ENCODE measurements at regions not wholly inside any gene's neighbourhood (a gene's known extent, or its start where the extent isn't known, plus 50 kb on each side); places are given as distances from the start of the nearest gene placed in this dataset.

- TF ChIP-seq MXI1 (conservative IDR thresholded peaks at IDR 0.05; ENCODE audit: poor library complexity, severe bottlenecking), result no peak
- TF ChIP-seq CTCF (IDR thresholded peaks at IDR 0.05; ENCODE audit: poor library complexity, severe bottlenecking), result no peak
- no peak for TF ChIP-seq EZH2 (IDR thresholded peaks at IDR 0.05; ENCODE audit: borderline replicate concordance, insufficient read depth, low read length, poor library complexity, severe bottlenecking)
- no peak for TF ChIP-seq POLR2AphosphoS5 (IDR thresholded peaks at IDR 0.05)
- no peak for TF ChIP-seq REST (IDR thresholded peaks at IDR 0.05; ENCODE audit: borderline replicate concordance)
Observed at GRCh38 chr12:131314524-131315090, 360.9 kb downstream of the ADGRD1 start.

Measured in neural cell (in vitro differentiated cells).